Mammary epithelial cell (primary cell): ENCODE measurements at regions not wholly inside any gene's neighbourhood (a gene's known extent, or its start where the extent isn't known, plus 50 kb on each side); places are given as distances from the start of the nearest gene placed in this dataset.

ENCODE experiments used
- EZH2 ChIP-seq: IDR thresholded peaks from 2 replicates; pipeline ENCODE4 v1.6.1; 2012; ENCODE audit warnings: low read length, inconsistent platforms, borderline replicate concordance
- TF ChIP-seq, protein P1 (sequence below), 2 donors: IDR thresholded peaks in 1 of 2; conservative IDR thresholded peaks in 1 of 2; 2 replicates each; pipeline ENCODE4 v1.5.1; 2011 to 2012; ENCODE audit warnings: inconsistent platforms in 2 of 2, low read length in 2 of 2, mild to moderate bottlenecking in 2 of 2, control low read depth in 1 of 2, low read depth in 1 of 2; ENCODE audit not compliant: insufficient read depth in 1 of 2; ENCODE audit errors: extremely low read depth in 1 of 2

DNA sequence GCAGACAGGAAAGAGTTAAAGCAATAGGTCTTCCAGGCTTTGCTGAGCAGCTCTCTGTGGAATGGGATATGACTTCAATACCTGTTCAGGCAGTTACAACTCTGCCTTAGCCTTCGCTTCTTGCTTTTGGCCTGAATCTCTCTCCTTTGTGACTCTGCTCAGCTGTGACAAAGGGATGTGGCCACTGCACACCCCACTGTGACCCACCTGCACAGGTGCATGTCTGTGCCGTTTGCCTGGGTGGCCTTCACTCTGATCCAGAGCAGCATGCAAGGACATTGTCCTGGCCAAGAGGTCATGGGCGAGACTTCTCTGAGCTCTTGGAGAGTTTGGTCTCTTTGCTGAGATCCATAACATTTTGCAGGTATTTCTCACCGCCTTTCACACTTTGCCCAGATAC, 891.3 kb downstream of the BRD1 start:
- no peak for TF ChIP-seq EZH2
- TF ChIP-seq, protein P1, sequence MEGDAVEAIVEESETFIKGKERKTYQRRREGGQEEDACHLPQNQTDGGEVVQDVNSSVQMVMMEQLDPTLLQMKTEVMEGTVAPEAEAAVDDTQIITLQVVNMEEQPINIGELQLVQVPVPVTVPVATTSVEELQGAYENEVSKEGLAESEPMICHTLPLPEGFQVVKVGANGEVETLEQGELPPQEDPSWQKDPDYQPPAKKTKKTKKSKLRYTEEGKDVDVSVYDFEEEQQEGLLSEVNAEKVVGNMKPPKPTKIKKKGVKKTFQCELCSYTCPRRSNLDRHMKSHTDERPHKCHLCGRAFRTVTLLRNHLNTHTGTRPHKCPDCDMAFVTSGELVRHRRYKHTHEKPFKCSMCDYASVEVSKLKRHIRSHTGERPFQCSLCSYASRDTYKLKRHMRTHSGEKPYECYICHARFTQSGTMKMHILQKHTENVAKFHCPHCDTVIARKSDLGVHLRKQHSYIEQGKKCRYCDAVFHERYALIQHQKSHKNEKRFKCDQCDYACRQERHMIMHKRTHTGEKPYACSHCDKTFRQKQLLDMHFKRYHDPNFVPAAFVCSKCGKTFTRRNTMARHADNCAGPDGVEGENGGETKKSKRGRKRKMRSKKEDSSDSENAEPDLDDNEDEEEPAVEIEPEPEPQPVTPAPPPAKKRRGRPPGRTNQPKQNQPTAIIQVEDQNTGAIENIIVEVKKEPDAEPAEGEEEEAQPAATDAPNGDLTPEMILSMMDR (conservative IDR thresholded peaks at IDR 0.05 in 1 of 2, IDR thresholded peaks at IDR 0.05 in 1 of 2; ENCODE audit: extremely low read depth in 1 of 2, insufficient read depth in 1 of 2, low read depth in 1 of 2, low read length in 2 of 2): no peak
